OCI-LY7 (cell line): ENCODE measurements at regions not wholly inside any gene's neighbourhood (a gene's known extent, or its start where the extent isn't known, plus 50 kb on each side); places are given as distances from the start of the nearest gene placed in this dataset.

Experiments
- BruUV-seq: library from RNA; stranded (reverse); fragments of 400-500 nt; replicated peaks from 2 replicates; lab custom pipeline; 2021; lab: Mats Ljungman, UMichigan
- CTCF ChIA-PET: fragments of 300-600 bp; sonication (Branson Sonifier 250); formaldehyde crosslinking; loops from one replicate; lab custom pipeline; 2022; ENCODE audit warnings: antibody characterized with exemption; ENCODE audit not compliant: unreplicated experiment; lab: Charles Lee
- POLR2A ChIA-PET: fragments of 300-600 bp; sonication (Branson Sonifier 250); formaldehyde crosslinking; loops from one replicate; lab custom pipeline; 2022; ENCODE audit warnings: antibody characterized with exemption; lab: Charles Lee
- DNase-seq: peaks from one replicate; pipeline ENCODE4 v3.0.0-alpha.2; 2015; ENCODE audit warnings: low spot score
- H2AFZ ChIP-seq: fragments of 200-600 bp; sonication (generic), shearing (Covaris generic); 2 replicates; pipeline ENCODE4 v1.6.1; 2014; ENCODE audit warnings: mild to moderate bottlenecking, antibody characterized with exemption, low read length, moderate library complexity
- H3K27ac ChIP-seq: fragments of 200-600 bp; sonication (generic); 2 replicates; pipeline ENCODE4 v1.5.1; 2014; ENCODE audit warnings: mixed run types, low read depth, mild to moderate bottlenecking, moderate library complexity, low read length, inconsistent platforms; ENCODE audit not compliant: poor library complexity, severe bottlenecking
- H3K36me3 ChIP-seq: fragments of 200-600 bp; sonication (generic); 2 replicates; pipeline ENCODE4 v1.6.1; 2014; ENCODE audit warnings: mild to moderate bottlenecking, antibody characterized with exemption, low read length, moderate library complexity, mixed read lengths; ENCODE audit not compliant: insufficient read depth
- H3K4me1 ChIP-seq: fragments of 200-600 bp; sonication (generic); 2 replicates; pipeline ENCODE4 v1.5.1; 2014; ENCODE audit warnings: mild to moderate bottlenecking, low read length; ENCODE audit not compliant: insufficient read depth, poor library complexity, severe bottlenecking
- H3K4me2 ChIP-seq: fragments of 200-600 bp; sonication (generic); 2 replicates; pipeline ENCODE4 v1.6.1; 2014; ENCODE audit warnings: mild to moderate bottlenecking, low read length
- H3K4me3 ChIP-seq: fragments of 200-600 bp; sonication (generic); 2 replicates; pipeline ENCODE4 v1.5.1; 2014; ENCODE audit warnings: mild to moderate bottlenecking, low read depth, low read length; ENCODE audit not compliant: poor library complexity, severe bottlenecking
- H3K79me2 ChIP-seq: fragments of 200-600 bp; sonication (generic); 2 replicates; pipeline ENCODE4 v1.6.1; 2016; ENCODE audit warnings: low read depth, mild to moderate bottlenecking, low read length, moderate library complexity, mixed read lengths; ENCODE audit not compliant: insufficient read depth
- H3K9me2 ChIP-seq: fragments of 200-600 bp; sonication (generic); 2 replicates; pipeline ENCODE4 v1.6.1; 2016; ENCODE audit warnings: mild to moderate bottlenecking, low read length, mixed read lengths; ENCODE audit not compliant: insufficient read depth
- H3K9me3 ChIP-seq: fragments of 200-600 bp; sonication (generic); 2 replicates; pipeline ENCODE4 v1.6.1; 2014; ENCODE audit warnings: mild to moderate bottlenecking, mixed run types, low read length, mixed read lengths
- H4K20me1 ChIP-seq: fragments of 200-600 bp; sonication (generic); 2 replicates; pipeline ENCODE4 v1.6.1; 2014; ENCODE audit warnings: mild to moderate bottlenecking, antibody characterized with exemption, low read length, moderate library complexity, mixed read lengths; ENCODE audit not compliant: insufficient read depth
- EZH2phosphoT487 ChIP-seq: fragments of 200-600 bp; sonication (generic); IDR thresholded peaks from 2 replicates; pipeline ENCODE4 v1.6.1; 2018; ENCODE audit warnings: low read depth, borderline replicate concordance, mild to moderate bottlenecking, mixed run types, antibody characterized with exemption, low read length, moderate library complexity, mixed read lengths
- intact Hi-C: fragments of 100-400 bp; cut with micrococcal nuclease; formaldehyde crosslinking; loops from one replicate; pipeline ENCODE4 v1.10.0; 2022; ENCODE audit not compliant: unreplicated experiment
- TF ChIP-seq, protein P1 (sequence below): fragments of 200-600 bp; sonication (generic); conservative IDR thresholded peaks from 2 replicates; pipeline ENCODE4 v1.5.1; 2014; ENCODE audit warnings: mild to moderate bottlenecking, antibody characterized with exemption, low read length, moderate library complexity, mixed read lengths

DNA sequence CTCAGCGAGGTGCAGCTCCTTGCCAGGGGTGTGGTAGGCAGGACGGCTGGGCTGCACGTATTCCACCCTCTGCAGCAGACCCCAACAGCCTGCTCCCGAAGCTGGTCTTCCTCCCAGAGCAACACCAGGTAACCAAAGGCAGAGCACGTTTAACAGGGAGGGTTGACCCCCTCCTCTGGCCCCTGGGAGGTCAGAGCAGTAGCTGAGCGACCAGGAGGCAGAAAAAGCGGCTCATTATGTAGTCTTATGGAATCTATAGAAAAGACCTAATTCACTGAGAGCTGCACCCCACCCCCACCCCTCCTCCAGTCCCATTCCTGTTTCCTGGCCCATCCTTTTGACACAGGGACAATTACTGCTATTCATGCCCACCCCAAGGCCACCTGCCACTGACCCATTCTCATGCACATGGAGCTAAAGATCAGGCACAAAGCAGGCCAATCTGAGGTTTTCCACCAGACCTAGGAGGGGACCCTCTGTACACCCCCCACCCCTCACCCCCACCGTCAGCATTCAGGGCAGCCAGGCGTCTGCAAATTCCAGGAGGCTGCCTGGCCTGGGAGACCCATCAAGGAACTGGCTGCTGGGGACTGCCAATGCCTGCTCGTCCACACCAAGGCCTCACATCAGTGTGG, 60.9 kb upstream of the FZD7 start:
- Histone ChIP-seq H4K20me1 (no peaks in the 10 kb centered on the region), H3K4me1 (no peaks in the 10 kb centered on the region), H3K9me3 (no peaks in the 10 kb centered on the region), H3K79me2 (no peaks in the 10 kb centered on the region), H3K36me3 (no peaks in the 10 kb centered on the region), H3K4me2 (no peak overlapping the region), H3K9me2 (no peaks in the 10 kb centered on the region), H3K27ac (no peak overlapping the region), H2AFZ (no peak overlapping the region), H3K4me3 (no peak overlapping the region)
- DNase-seq: no peak
- ChIA-PET CTCF (interaction anchor here (0.5 kb wide), 2 partner anchors 85 to 100 kb away, joined by 3 to 4 read pairs; partner anchors contain the start of gene KIAA2012), POLR2A (interaction anchor here (0.7 to 1.2 kb wide), 2 partner anchors 9 to 28 kb away, joined by 3 to 4 read pairs; no protein-coding TSS in a partner anchor)
- intact Hi-C loops: no loop called here
- no TSS peak for BruUV-seq
- TF ChIP-seq, protein P1, sequence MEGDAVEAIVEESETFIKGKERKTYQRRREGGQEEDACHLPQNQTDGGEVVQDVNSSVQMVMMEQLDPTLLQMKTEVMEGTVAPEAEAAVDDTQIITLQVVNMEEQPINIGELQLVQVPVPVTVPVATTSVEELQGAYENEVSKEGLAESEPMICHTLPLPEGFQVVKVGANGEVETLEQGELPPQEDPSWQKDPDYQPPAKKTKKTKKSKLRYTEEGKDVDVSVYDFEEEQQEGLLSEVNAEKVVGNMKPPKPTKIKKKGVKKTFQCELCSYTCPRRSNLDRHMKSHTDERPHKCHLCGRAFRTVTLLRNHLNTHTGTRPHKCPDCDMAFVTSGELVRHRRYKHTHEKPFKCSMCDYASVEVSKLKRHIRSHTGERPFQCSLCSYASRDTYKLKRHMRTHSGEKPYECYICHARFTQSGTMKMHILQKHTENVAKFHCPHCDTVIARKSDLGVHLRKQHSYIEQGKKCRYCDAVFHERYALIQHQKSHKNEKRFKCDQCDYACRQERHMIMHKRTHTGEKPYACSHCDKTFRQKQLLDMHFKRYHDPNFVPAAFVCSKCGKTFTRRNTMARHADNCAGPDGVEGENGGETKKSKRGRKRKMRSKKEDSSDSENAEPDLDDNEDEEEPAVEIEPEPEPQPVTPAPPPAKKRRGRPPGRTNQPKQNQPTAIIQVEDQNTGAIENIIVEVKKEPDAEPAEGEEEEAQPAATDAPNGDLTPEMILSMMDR: no peak
- no peak for TF ChIP-seq EZH2phosphoT487

DNA sequence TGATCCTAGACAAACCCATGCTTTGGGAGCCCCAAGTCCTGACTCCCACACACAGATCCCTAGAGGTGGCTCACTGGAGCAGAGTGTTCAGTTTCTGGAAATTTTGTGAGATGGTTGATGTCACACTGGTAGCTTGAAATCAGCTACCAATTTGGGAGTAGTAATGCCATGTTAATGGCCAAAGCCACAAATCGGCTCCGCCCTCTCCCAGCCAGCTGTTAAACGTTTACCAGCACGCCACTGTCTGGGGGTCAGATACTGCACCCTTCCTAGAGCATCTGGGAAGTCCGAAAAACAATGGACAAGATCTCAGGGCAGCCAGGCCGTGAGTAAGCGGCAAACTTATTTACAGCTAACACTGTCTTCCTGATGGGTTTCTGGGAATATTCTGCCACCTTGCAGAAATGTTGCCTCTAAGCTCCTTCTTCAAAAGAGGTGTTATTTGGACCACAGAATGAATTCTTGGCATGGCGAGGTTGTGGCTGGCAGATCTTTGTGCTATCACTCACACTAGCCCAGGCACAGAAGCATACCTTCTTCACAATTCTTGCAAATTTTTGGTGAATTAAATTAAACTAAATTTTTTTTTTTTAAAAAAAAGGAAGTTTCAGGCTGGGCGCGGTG, 60.2 kb upstream of the FZD7 start:
- Histone ChIP-seq H2AFZ (no peak overlapping the region), H3K4me1 (no peaks in the 10 kb centered on the region), H4K20me1 (no peaks in the 10 kb centered on the region), H3K4me3 (no peak overlapping the region), H3K27ac (no peak overlapping the region), H3K9me2 (no peaks in the 10 kb centered on the region), H3K36me3 (no peaks in the 10 kb centered on the region), H3K9me3 (no peaks in the 10 kb centered on the region), H3K79me2 (no peaks in the 10 kb centered on the region), H3K4me2 (no peak overlapping the region)
- no peak for DNase-seq
- TF ChIP-seq, protein P1: no peak
- no peak for TF ChIP-seq EZH2phosphoT487
- ChIA-PET POLR2A (interaction anchor here (0.7 to 1.2 kb wide), 2 partner anchors 8 to 27 kb away, joined by 3 to 4 read pairs; no protein-coding TSS in a partner anchor), CTCF (interaction anchor here (0.5 kb wide), 2 partner anchors 85 to 99 kb away, joined by 3 to 4 read pairs; partner anchors contain the start of gene KIAA2012)
- intact Hi-C loops: no loop called here
- BruUV-seq: no TSS peak
